GM18508 (cell line): ENCODE measurements at regions not wholly inside any gene's neighbourhood (a gene's known extent, or its start where the extent isn't known, plus 50 kb on each side); places are given as distances from the start of the nearest gene placed in this dataset.

Experiments
- ATAC-seq: cut with Tn5 transposase; IDR thresholded peaks from one replicate; pipeline ENCODE4 v1.9.1; 2021; ENCODE audit warnings: moderate number of reproducible peaks; ENCODE audit not compliant: insufficient read depth, unreplicated experiment

- no peak for ATAC-seq
Measured at GRCh38 chr18:11553098-11553940, 56.1 kb upstream of the SLC35G4 start.

GRCh38 chr18:11548916-11549551 is 60.4 kb upstream of the SLC35G4 start:
- ATAC-seq = no peak

GRCh38 chr18:11548396-11548795 is 61.0 kb upstream of the SLC35G4 start:
- no peak for ATAC-seq

GRCh38 chr18:11544060-11544633 is 65.2 kb upstream of the SLC35G4 start:
- ATAC-seq = no peak

GRCh38 chr18:11541179-11541578 is 68.2 kb upstream of the SLC35G4 start:
- ATAC-seq = no peak

- no peak for ATAC-seq
Measured at GRCh38 chr18:11533942-11534496, 75.4 kb upstream of the SLC35G4 start.

- ATAC-seq = no peak
Measured at GRCh38 chr18:11533513-11533890, 75.9 kb upstream of the SLC35G4 start.

- ATAC-seq = no peak
Measured at GRCh38 chr18:11532758-11533512, 76.5 kb upstream of the SLC35G4 start.

- no peak for ATAC-seq
Measured at GRCh38 chr18:11529081-11529480, 80.3 kb upstream of the SLC35G4 start.

GRCh38 chr18:11526675-11527074 is 82.7 kb upstream of the SLC35G4 start:
- ATAC-seq = no peak

GRCh38 chr18:11523804-11524203 is 85.6 kb upstream of the SLC35G4 start:
- ATAC-seq = no peak

- ATAC-seq = no peak
Measured at GRCh38 chr18:11522992-11523391, 86.4 kb upstream of the SLC35G4 start.

GRCh38 chr18:11521853-11522252 is 87.5 kb upstream of the SLC35G4 start:
- no peak for ATAC-seq

- no peak for ATAC-seq
Measured at GRCh38 chr18:11520536-11520935, 88.9 kb upstream of the SLC35G4 start.

- ATAC-seq = peak; percentile 75
Measured at GRCh38 chr18:11518788-11519685, 90.4 kb upstream of the SLC35G4 start.

GRCh38 chr18:11517704-11518103 is 91.7 kb upstream of the SLC35G4 start:
- no peak for ATAC-seq

- ATAC-seq = no peak
Measured at GRCh38 chr18:11516751-11517503, 92.5 kb upstream of the SLC35G4 start.

GRCh38 chr18:11514267-11514666 is 95.1 kb upstream of the SLC35G4 start:
- ATAC-seq = no peak
